ENCODE measurements at regions not wholly inside any gene's neighbourhood (a gene's known extent, or its start where the extent isn't known, plus 50 kb on each side); places are given as distances from the start of the nearest gene placed in this dataset.

GRCh38 chr20:21956591-21956990 lies 251.1 kb downstream of the PAX1 start:
- DNase-seq (ENCODE audit: low spot score), result no peak
- Histone ChIP-seq H3K4me1 (no peaks in the 10 kb centered on the region), H3K4me3 (no peak overlapping the region), H3K27me3 (no peaks in the 10 kb centered on the region), H3K36me3 (no peaks in the 10 kb centered on the region), H3K9me3 (peaks cover 0 to 16% of the 10 kb centered on the region in 2 donors), H3K27ac (no peak overlapping the region)
- TF ChIP-seq, protein P1, sequence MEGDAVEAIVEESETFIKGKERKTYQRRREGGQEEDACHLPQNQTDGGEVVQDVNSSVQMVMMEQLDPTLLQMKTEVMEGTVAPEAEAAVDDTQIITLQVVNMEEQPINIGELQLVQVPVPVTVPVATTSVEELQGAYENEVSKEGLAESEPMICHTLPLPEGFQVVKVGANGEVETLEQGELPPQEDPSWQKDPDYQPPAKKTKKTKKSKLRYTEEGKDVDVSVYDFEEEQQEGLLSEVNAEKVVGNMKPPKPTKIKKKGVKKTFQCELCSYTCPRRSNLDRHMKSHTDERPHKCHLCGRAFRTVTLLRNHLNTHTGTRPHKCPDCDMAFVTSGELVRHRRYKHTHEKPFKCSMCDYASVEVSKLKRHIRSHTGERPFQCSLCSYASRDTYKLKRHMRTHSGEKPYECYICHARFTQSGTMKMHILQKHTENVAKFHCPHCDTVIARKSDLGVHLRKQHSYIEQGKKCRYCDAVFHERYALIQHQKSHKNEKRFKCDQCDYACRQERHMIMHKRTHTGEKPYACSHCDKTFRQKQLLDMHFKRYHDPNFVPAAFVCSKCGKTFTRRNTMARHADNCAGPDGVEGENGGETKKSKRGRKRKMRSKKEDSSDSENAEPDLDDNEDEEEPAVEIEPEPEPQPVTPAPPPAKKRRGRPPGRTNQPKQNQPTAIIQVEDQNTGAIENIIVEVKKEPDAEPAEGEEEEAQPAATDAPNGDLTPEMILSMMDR (IDR thresholded peaks at IDR 0.05), result no peak

DNA sequence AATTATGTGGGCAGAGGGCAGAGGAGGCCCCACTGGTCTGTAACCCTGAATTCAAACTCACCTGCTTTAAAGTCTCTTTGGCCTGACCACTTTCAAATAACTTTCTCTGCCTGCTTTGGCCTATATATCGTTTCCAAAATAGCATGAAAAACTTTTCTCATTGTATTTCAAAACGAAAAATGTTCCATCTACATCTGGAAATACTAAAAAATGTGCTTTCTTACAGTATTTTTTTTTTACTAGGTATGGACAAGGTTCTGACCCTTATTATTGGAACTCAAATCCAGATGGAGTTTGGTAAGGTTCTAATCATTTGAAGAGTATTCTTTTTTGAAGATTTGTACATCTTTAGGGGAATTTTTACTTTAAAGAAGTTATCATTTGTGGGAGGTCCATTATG lies 241.9 kb downstream of the PAX1 start:
- Histone ChIP-seq H3K27ac (no peak overlapping the region), H3K4me3 (no peak overlapping the region), H3K27me3 (no peaks in the 10 kb centered on the region), H3K9me3 (no peaks in the 10 kb centered on the region), H3K4me1 (no peaks in the 10 kb centered on the region), H3K36me3 (no peaks in the 10 kb centered on the region)
- TF ChIP-seq, protein P1 (IDR thresholded peaks at IDR 0.05), result no peak
- DNase-seq (ENCODE audit: low spot score), result no peak

GRCh38 chr20:21944227-21944626 lies 238.8 kb downstream of the PAX1 start:
- Histone ChIP-seq H3K9me3 (no peaks in the 10 kb centered on the region), H3K27ac (no peak overlapping the region), H3K36me3 (no peaks in the 10 kb centered on the region), H3K27me3 (no peaks in the 10 kb centered on the region), H3K4me1 (no peaks in the 10 kb centered on the region), H3K4me3 (no peak overlapping the region)
- TF ChIP-seq, protein P1 (IDR thresholded peaks at IDR 0.05), result no peak
- no peak for DNase-seq (ENCODE audit: low spot score)

- Histone ChIP-seq H3K27me3 (no peaks in the 10 kb centered on the region), H3K4me3 (no peak overlapping the region), H3K9me3 (no peaks in the 10 kb centered on the region), H3K36me3 (no peaks in the 10 kb centered on the region), H3K27ac (no peak overlapping the region), H3K4me1 (no peaks in the 10 kb centered on the region)
- no peak for DNase-seq (ENCODE audit: low spot score)
- TF ChIP-seq, protein P1 (IDR thresholded peaks at IDR 0.05), result no peak
These were observed 236.7 kb downstream of the PAX1 start for GRCh38 chr20:21941941-21942805.

- Histone ChIP-seq H3K9me3 (no peaks in the 10 kb centered on the region), H3K4me3 (no peak overlapping the region), H3K36me3 (no peaks in the 10 kb centered on the region), H3K4me1 (no peaks in the 10 kb centered on the region), H3K27ac (no peak overlapping the region), H3K27me3 (no peaks in the 10 kb centered on the region)
- no peak for DNase-seq (ENCODE audit: low spot score)
- TF ChIP-seq, protein P1 (IDR thresholded peaks at IDR 0.05), result no peak
These were observed 231.4 kb downstream of the PAX1 start for GRCh38 chr20:21936720-21937380.
